Activated CD8-positive, alpha-beta memory T cell treated with anti-CD3 and anti-CD28 coated beads for 24 hours (primary cell): ENCODE measurements at regions not wholly inside any gene's neighbourhood (a gene's known extent, or its start where the extent isn't known, plus 50 kb on each side); places are given as distances from the start of the nearest gene placed in this dataset.

Source experiments
- DNase-seq: peaks from one replicate; pipeline ENCODE4 v3.0.0-alpha.2; 2020

DNA sequence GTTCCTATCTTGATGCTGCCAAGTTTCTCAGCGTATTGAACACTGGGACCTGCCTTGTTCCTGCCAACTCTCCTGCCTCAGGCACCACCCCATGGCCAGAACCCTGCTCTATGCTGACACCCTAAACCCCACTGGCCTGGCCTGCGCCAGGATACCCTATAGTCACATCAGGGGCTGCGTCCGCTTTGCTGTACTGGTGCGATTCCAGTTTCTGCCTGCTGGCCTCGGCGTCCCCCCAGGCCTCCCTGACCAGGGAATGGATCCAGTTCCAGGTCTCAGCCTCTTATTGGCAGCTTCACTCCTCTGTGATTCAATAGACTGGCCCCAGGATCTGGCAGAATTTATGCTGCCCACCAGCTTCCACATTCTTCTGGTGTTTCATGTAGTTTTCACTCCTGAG, 55.0 kb downstream of the GPR6 start:
- DNase-seq = no peak

DNA sequence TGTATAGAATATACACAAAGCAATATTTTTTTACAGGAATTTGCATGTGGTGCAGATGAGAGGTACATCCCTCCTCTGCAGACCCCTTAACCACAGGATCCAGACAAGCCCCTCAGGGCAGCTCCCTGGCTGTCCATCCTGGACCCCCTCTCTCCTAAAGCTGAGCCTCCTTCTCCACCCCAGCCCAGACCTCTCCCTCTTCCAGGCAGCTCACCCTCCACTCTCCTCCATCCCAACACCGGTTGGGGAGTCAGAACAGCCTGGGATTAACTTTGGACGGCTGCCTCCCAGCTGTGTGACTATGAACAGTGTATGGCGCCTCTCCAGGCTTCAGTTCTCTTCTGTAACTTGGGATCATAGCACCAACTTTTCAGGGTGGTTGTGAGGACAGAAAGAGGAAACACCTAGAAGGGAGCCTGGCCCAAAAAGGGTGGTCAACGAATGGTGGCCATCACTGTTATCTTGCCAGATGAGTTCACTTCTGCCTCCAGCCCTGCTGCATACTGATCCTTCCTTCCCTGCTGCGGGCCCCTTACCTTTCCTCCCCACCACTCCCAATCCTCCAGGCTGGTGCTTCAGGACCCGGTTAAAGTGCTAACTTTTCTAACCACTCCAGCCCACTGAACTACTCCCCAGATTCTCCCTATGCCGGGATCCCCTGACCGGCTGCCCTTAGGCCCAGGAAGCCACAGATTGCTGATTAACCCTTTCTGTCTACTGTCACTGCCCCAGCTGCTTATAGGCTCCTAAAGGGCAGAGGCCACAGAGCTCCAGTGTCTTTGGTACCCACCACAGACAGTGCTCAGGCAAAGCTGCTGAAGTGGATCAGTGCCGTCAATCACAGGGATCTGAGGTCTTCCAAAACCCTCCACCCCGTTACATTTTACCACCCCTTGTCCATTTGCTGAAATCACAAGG, 55.9 kb downstream of the GPR6 start:
- no peak for DNase-seq

DNA sequence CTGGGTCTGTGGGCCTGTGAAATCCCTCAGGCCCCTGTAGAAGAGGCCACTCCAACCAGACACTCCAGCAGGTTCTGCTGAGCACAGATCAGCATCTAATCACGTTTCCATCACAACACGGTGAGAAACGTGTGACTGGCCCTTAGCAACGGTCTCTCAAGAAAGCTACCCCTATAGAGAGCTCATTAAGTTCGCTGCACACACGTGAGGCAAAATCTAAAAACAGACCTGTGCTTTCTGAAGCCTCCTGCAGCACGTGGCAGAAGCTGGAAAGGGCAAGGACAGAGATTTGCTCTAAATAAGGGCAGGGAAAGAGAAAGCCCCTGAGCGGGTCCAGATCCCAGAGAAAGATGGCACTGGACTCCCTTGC, 56.5 kb downstream of the GPR6 start:
- no peak for DNase-seq

DNA sequence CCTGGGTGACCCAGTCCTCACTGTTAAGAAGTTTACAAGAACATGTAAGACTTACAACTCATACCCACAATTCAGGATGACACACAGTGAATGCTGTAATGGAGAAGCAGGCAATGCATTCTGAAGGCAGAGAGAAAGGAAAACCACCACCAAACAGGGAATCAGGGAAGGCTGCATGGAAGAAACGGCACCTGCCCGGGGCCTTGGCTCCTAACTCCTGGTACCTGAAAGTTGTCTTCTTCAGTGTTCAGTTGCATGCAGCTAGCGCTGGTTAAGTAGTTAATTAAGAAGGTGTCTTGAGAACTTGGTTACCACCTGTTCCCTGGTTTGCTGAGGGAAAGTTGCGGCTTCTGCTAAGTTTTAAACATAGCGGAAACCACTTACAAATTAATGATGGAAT, 57.2 kb downstream of the GPR6 start:
- no peak for DNase-seq

DNA sequence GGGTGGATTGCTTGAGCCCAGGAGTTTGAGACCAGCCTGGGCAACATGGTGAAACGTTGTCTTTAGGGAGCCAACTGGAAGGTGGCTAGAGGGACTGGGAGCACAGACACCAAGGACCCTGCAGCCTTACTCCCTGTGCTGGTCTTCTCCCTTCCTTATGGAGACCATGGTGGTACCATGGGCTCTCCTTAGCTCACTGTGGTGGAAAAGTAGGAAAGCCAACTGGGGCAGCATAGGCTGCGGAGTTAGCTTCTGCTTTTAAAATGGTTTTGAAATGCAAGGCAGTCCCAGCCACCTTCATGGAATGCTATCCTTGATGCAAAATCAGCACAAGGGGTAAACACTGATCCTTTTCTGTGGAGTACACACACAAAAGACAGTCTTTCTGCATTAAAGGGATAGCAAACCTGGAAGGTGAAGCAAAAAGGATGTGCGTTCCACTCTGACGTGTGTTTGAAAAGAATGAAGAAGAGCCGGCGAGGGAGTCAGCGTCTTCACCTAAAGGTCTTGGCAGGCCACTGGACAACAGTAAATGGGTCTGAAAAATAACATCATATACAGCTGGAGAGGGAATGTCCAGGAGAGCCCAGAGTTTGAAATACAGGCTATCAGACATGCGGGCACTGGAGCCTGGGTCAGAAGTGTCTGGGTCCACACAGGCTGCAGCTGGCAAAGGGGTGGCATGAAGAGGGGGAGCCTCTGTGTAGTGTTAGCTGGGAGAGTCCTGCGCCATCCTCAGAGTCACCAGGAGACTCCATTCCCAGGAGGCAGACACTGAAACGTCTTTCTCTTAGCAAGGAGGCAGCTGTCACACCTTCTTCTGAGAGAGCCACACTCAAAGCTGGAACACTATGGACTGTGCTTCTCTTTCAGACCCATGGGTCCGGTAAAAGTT, 58.5 kb downstream of the GPR6 start:
- DNase-seq = no peak

DNA sequence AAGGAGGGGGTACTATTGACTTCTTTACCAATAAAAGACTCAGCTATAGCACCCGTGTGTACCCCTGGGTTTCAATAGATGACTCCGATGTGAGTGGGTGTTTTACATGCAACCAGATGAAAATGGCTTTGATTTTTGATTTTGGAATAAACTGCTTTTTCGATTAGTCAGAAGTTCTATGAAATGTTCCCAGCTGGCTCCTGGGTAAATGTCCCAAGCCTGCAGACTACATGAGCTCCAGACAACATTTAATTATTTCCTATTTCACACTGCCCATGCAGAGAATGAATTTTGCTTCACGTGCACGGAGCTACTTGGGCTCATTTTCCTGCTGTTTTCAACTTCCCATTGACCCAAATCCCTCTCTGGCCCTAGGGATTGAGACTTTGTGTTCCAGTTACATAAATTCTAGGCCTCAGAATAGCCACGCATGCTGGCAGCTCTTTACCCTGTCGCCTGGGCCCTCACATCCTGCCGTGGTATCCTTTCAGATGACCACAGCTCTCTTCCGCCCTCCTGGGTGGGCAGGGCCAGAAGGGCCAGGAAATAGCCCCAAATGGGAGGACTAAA, 59.7 kb downstream of the GPR6 start:
- no peak for DNase-seq

DNA sequence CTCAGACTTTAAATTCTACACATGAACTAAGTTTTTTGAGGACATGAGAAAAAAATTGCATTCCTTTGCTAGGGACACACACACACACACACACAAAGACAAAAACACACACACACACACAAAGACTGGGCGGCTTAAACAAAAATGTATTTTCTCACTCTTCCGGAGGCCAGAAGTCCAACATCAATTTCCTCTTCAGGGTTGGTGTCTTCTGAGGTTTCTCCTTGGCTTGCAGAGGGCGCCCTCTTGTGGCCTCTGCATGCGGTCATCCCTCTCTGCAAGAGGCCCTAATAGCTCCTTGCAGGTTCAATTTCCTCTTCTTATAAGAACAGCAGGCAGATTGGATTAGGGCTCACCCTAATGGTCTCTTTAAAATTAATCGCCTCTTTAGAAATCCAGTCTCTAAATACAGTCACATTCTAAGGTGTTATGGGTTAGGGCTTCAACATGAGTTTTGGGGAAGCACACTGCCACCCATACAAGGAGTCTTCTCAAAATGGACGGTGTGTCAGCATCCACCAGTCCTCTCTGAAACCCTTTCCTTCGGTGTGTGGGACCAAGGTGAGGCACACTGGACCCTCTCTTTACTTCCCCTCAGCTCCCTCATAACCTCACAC, 61.4 kb downstream of the GPR6 start:
- peak; percentile 91 for DNase-seq

DNA sequence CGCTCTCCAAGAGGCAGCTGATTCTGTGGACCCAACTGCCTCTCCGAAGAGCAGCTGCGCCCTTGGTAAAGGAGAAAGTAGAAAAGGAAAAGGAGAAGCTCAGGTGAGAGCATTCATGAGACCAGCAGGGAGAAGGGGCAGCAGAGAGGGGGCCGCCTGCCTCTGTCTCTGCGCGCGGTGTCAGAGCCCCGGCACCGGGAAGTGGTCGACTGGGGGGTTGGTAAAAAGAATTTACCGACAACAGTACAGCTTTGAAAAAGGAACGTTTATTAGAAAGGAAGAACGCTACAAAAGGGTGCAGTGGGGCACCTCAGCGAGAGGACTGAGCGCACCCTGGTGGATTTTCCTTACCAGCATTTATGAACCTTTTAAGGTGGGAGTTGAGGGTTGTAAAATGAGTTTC, 61.9 kb downstream of the GPR6 start:
- DNase-seq = peak; percentile 86

DNA sequence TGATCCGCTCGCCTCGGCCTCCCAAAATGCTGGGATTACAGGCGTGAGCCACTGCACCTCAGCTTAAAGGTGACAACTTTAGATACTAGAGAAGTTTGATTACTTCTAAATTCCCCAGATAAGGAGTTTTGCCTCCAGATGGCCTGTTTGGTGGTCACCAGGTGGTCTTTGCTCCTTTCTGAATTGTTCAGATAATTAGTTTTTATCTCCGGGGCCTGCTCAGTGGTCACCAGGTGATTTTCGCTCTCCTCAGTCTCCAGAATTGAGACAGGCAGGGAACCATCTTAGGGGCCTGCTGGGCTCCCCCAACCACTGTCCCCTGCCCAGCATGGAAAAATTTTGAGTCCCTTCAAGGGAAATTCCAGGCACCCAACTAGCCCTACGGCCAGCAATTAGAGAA, 62.6 kb downstream of the GPR6 start:
- DNase-seq = no peak

DNA sequence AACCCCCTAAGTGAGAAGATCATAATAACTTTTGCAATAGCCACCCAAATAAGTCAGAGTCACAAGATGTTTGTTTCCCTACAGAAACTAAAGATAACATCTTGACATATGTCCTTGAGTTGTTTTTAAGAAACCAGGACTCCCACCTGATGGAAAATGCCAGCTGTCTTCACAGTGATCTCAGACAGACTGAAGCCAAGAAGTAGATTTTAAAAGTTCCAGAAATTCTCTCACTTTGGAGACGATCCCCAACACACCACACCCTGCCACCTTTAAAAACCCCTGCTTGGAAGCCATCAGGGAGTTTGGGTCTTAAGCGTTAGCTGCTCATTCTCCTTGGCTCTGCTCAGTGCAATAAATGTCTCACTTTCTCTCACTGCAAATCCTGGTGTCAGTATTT, 63.0 kb downstream of the GPR6 start:
- DNase-seq = no peak

DNA sequence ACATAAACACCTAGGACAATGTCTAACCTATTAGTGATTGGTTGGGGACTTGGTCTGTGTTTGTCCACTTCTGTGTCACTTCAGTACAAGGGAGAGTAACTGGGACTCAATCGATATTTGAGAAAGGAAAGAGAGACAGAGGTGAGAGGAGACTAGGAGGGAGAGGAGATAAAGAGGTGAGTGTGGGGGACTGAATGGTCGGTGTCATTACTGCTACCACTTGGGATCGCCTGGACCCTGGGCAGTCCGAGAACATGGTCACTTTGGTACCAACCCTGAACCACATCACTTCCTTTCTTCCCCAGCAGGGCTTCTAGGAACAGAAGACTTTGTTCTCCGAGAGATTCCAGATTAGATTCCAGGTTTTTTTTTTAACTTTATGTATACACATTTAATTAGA, 63.7 kb downstream of the GPR6 start:
- no peak for DNase-seq

DNA sequence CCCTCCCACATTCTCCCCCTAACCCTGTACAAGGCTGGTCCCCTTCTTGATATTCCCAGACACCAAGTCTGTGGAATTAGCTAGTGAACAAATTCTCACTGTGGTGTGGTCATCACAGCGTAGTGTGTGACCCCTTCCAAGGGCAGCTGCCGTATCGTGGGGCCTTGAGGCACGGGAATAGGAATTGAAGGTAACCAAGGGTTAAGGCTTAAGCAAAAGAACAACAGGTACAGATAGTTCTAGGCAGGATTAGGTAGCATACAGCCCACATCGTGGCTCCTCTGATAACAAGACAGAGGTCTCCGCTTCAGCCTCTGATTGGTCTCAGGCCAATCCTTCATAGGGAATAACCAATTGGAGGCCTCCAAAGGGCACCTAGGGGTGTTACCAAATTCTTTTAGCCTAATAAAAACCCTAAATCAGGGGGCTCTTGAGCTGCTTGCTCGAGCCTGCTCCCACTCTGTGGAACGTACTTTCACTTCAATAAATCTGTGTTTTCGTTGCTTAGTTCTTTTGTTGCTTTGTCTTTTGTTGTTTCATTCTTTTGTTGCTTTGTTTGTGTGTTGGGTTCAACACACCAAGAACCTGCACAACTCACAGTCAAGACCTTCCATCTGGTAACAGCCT, 64.7 kb downstream of the GPR6 start:
- DNase-seq = no peak

DNA sequence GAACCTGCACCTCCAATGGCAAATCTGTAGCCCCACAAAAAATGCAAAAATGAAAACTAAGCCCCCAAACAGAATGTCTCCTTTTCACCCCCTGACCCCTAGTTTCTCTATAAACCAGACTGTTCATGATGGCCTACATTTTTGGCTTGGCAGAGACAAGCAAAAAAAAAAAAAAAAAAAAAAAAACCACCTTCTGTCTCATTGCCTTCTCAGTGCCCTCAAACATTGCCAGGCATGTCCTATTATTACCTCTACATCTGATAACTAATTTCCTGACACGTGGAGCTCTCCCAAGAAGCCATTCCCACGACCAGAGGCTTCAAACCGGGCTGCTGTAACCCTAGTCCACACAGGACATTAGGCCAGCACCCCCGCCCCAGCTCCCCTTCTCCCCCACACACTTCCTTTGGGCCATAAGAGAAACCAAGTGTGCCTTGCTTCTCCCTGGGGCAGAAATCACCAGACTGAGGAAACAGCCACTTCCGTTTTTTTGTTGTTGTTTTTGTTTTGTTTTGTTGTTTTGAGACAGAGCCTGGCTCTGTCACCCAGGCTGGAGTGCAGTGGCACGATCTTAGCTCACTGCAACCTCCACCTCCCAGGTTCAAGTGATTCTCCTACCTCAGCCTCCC, 65.4 kb downstream of the GPR6 start:
- no peak for DNase-seq

DNA sequence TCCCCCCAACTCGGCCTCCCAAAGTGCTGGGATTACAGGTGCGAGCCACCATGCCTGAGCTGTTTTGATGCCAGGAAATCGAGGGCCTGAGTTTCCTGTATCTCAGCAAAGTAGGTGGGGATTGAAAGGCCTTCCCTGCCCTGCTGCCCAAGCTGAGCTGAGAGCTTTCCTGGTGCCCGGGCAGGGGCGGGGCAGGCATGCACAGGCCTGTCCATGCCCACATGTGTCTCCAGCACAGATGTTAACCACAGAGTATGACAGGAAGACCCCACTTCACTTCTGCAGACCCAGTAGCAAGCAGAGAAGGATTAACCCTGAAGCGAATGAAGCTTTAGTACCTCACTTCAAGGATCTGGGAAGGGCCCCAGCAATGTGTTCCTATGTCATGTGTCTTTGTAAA, 66.0 kb downstream of the GPR6 start:
- DNase-seq = no peak

DNA sequence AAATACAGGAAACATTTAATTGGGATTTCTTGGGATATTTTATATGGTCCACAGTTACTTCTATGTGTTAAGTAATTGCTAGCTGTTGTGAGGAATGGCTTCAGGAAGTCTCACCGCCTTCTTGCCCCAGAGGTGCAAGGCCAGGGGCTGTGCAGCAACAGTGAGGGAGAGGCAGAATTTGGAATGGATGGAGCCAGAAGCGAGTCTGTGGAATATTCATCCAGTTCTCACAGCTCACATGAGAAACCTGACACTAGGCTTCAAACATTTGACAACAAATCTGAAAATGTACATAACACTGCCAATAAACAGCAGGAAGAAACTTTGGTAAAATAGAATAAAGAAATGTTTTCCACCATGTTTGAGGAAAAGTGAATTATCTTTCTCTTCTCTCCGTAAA, 66.5 kb downstream of the GPR6 start:
- DNase-seq = no peak

DNA sequence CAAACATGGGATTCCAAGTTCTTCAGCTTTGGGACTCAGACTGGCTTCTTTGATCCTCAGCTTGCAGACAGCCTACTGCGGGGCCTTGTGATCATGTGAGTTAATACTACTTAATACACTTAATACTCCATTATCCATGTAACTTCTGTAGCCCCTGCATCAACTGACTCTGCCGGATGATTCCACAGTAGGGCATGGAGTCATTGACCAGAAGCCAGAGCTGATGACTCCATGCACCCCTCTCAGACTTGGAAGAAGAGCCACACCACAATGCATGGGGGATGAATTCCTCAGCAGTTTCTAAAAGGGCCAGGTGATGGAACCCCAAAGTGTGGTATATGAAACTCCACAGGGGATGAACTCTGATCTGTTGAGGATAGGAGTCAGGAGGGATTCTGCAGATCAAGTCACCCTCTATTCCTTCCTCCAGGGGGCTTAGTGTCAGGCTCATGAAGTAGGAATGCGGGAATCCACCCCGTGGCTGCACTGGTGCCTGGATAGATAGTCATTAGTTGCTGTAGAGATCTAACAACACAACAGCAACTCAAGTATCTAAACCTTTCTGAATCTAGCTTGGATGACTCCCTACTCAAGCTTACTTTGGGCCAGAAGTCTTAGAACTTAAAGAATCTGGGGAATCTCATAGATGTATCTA, 70.2 kb downstream of the GPR6 start:
- no peak for DNase-seq

DNA sequence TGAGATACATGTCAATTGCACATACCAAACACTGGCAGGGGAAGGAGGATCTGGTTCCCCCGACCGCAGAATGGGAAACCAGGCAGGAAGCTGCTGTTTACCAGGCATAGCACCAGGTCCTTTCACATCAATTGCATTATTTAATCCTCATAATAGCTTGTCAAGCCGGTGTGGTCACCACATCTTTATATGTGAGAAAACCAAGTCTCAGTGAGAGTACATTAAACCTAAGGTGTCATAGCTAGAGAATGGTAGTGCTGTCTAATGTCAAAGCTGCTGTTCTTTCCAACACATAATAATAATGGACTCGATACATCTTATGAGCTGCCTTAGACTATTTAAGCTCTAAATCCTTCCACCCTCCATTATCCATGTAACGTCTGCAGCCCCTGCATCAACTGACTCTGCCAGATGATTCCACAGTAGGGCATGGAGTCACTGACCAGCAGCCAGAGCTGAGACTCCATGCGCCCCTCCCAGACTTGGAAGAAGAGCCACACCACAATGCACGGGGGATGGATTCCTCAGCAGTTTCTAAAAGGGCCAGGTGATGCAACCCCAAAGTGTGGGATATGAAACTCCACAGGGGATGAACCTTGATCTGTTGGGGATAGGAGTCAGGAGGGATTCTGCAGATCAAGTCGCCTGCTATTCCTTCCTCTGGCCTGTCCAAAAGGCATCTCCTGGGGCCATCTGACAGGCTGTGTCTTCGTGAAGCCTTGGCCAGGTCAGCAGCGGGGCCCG, 71.8 kb downstream of the GPR6 start:
- no peak for DNase-seq
